ENCODE measurements at regions not wholly inside any gene's neighbourhood (a gene's known extent, or its start where the extent isn't known, plus 50 kb on each side); places are given as distances from the start of the nearest gene placed in this dataset.

- no peaks in the 10 kb centered on the region for H3K36me3 ChIP-seq (ENCODE audit: insufficient read depth, low read length)
- no peak overlapping the region for H3K4me3 ChIP-seq
- no peaks in the 10 kb centered on the region for H3K9me3 ChIP-seq (ENCODE audit: low read depth, low read length)
- H3K27ac ChIP-seq, result no peak overlapping the region
- TF ChIP-seq EZH2 (IDR thresholded peaks at IDR 0.05) (no peak), POLR2AphosphoS5 (IDR thresholded peaks at IDR 0.05; ENCODE audit: borderline replicate concordance, low read depth, low read length) (no peak), FOXP2 (optimal IDR thresholded peaks at IDR 0.05; ENCODE audit: control extremely low read depth, extremely low read length, insufficient read depth) (no peak)
- no peak overlapping the region for H3K9ac ChIP-seq (ENCODE audit: insufficient read length)
- no peak for DNase-seq (ENCODE audit: low read depth, low spot score)
Observed at GRCh38 chr1:232899839-232900238, 50.6 kb upstream of the NTPCR start.
